Brain microvascular endothelial cell (primary cell): ENCODE measurements at regions not wholly inside any gene's neighbourhood (a gene's known extent, or its start where the extent isn't known, plus 50 kb on each side); places are given as distances from the start of the nearest gene placed in this dataset.

Experiments used
- DNase-seq: peaks from one replicate; pipeline ENCODE4 v3.0.0-alpha.2; 2020
- H3K27ac ChIP-seq: fragments of 250-450 bp; sonication (Bioruptor Pico); 2 replicates; pipeline ENCODE4 v1.5.1; 2020; ENCODE audit warnings: mild to moderate bottlenecking, moderate library complexity
- H3K27me3 ChIP-seq: fragments of 250-450 bp; sonication (Bioruptor Pico); replicated peaks from 2 replicates; pipeline ENCODE4 v1.5.1; 2020; ENCODE audit warnings: mild to moderate bottlenecking
- H3K36me3 ChIP-seq: fragments of 250-450 bp; sonication (Bioruptor Pico); replicated peaks from 2 replicates; pipeline ENCODE4 v1.5.1; 2020; ENCODE audit warnings: mild to moderate bottlenecking
- H3K4me3 ChIP-seq: 2 replicates; pipeline ENCODE4 v1.5.1; 2011; ENCODE audit warnings: low read depth, mild to moderate bottlenecking, control low read depth, low read length, moderate library complexity
- CTCF ChIP-seq: IDR thresholded peaks from 2 replicates; pipeline ENCODE4 v1.5.1; 2011; ENCODE audit warnings: low read depth, mild to moderate bottlenecking, moderate library complexity, low read length, control low read depth, inconsistent platforms; ENCODE audit errors: missing control alignments
- in situ Hi-C: cut with HindIII; loops from 2 replicates; pipeline ENCODE4 v1.10.0; 2017; ENCODE audit warnings: low sequenced_read_pairs, low pct_ligation_motif_present

- no peak for TF ChIP-seq CTCF
- Histone ChIP-seq H3K27me3 (no peaks in the 10 kb centered on the region), H3K4me3 (no peak overlapping the region), H3K36me3 (no peaks in the 10 kb centered on the region), H3K27ac (no peak overlapping the region)
- DNase-seq, result no peak
- in situ Hi-C loops, result no loop called here
Measured at GRCh38 chr2:18913512-18913911, 324.1 kb upstream of the NT5C1B start.

- Histone ChIP-seq H3K36me3 (no peaks in the 10 kb centered on the region), H3K27ac (no peak overlapping the region), H3K27me3 (no peaks in the 10 kb centered on the region), H3K4me3 (no peak overlapping the region)
- no peak for DNase-seq
- in situ Hi-C loops, result no loop called here
- TF ChIP-seq CTCF, result no peak
Measured at GRCh38 chr2:18912225-18912888, 323.0 kb upstream of the NT5C1B start.

- TF ChIP-seq CTCF, result no peak
- Histone ChIP-seq H3K4me3 (no peak overlapping the region), H3K27ac (peak overlapping the region; percentile 10), H3K36me3 (no peaks in the 10 kb centered on the region), H3K27me3 (no peaks in the 10 kb centered on the region)
- DNase-seq, result no peak
- in situ Hi-C loops, result no loop called here
Measured at GRCh38 chr2:18911416-18911815, 322.0 kb upstream of the NT5C1B start.

- peak; percentile 80 for DNase-seq
- in situ Hi-C loops, result no loop called here
- Histone ChIP-seq H3K27me3 (no peaks in the 10 kb centered on the region), H3K36me3 (no peaks in the 10 kb centered on the region), H3K4me3 (no peak overlapping the region), H3K27ac (peak overlapping the region; percentile 10)
- TF ChIP-seq CTCF, result no peak
Measured at GRCh38 chr2:18910843-18911242, 321.5 kb upstream of the NT5C1B start.

GRCh38 chr2:18907937-18908336 lies 318.6 kb upstream of the NT5C1B start:
- no peaks in the 10 kb centered on the region for H3K27me3 ChIP-seq
- in situ Hi-C loops, result no loop called here
- no peak overlapping the region for H3K27ac ChIP-seq
- no peak overlapping the region for H3K4me3 ChIP-seq
- H3K36me3 ChIP-seq, result no peaks in the 10 kb centered on the region
- no peak for TF ChIP-seq CTCF
- DNase-seq, result no peak

GRCh38 chr2:18907508-18907907 lies 318.1 kb upstream of the NT5C1B start:
- Histone ChIP-seq H3K27ac (no peak overlapping the region), H3K4me3 (no peak overlapping the region), H3K27me3 (no peaks in the 10 kb centered on the region), H3K36me3 (no peaks in the 10 kb centered on the region)
- peak; percentile 23 for DNase-seq
- in situ Hi-C loops, result no loop called here
- TF ChIP-seq CTCF, result no peak
